GM23338 (cell line): ENCODE measurements at regions not wholly inside any gene's neighbourhood (a gene's known extent, or its start where the extent isn't known, plus 50 kb on each side); places are given as distances from the start of the nearest gene placed in this dataset.

Experiments
- ATAC-seq: fragments of 200-7000 bp; cut with Tn5 transposase; 3 replicates; pipeline ENCODE4 v1.9.1; 2020
- DNase-seq: peaks from one replicate; pipeline ENCODE4 v3.0.0-alpha.2; 2015; ENCODE audit warnings: low spot score
- H2AFZ ChIP-seq: fragments of 200-600 bp; sonication (generic); 2 replicates; pipeline ENCODE4 v1.8.0; 2016; ENCODE audit warnings: antibody characterized with exemption, mild to moderate bottlenecking, moderate library complexity
- H3F3A ChIP-seq: fragments of 200-600 bp; sonication (generic); replicated peaks from 2 replicates; pipeline ENCODE4 v1.8.0; 2017; ENCODE audit warnings: antibody characterized with exemption, mixed run types, low read depth
- H3K27ac ChIP-seq: fragments of 200-600 bp; sonication (generic); 2 replicates; pipeline ENCODE4 v1.6.1; 2016; ENCODE audit warnings: low read depth
- H3K27me3 ChIP-seq: fragments of 200-600 bp; sonication (generic); 2 replicates; pipeline ENCODE4 v1.8.0; 2016; ENCODE audit warnings: mild to moderate bottlenecking, mixed run types, moderate library complexity; ENCODE audit not compliant: insufficient read depth
- H3K36me3 ChIP-seq: fragments of 200-600 bp; sonication (generic); 2 replicates; pipeline ENCODE4 v1.8.0; 2016; ENCODE audit warnings: mild to moderate bottlenecking; ENCODE audit not compliant: insufficient read depth
- H3K4me1 ChIP-seq: fragments of 200-600 bp; sonication (generic); 2 replicates; pipeline ENCODE4 v1.8.0; 2016; ENCODE audit warnings: mild to moderate bottlenecking, moderate library complexity; ENCODE audit not compliant: insufficient read depth
- H3K4me2 ChIP-seq: fragments of 200-600 bp; sonication (generic); 2 replicates; pipeline ENCODE4 v1.7.1; 2017; ENCODE audit warnings: mixed run types
- H3K4me3 ChIP-seq: fragments of 200-600 bp; sonication (generic); 2 replicates; pipeline ENCODE4 v1.6.1; 2016; ENCODE audit warnings: mixed run types
- H3K79me2 ChIP-seq: fragments of 200-600 bp; sonication (generic); replicated peaks from 2 replicates; pipeline ENCODE4 v1.8.0; 2017; ENCODE audit warnings: mild to moderate bottlenecking; ENCODE audit not compliant: insufficient read depth
- H3K9me2 ChIP-seq: fragments of 200-600 bp; sonication (generic); 2 replicates; pipeline ENCODE4 v1.8.0; 2017; ENCODE audit not compliant: insufficient read depth
- H4K20me1 ChIP-seq: fragments of 200-600 bp; sonication (generic); replicated peaks from 2 replicates; pipeline ENCODE4 v1.8.0; 2017; ENCODE audit warnings: mild to moderate bottlenecking; ENCODE audit not compliant: insufficient read depth
- H3K27ac Mint-ChIP-seq: 2 replicates; pipeline ENCODE4 v1.8.0; 2020; ENCODE audit warnings: inconsistent platforms, mild to moderate bottlenecking, moderate library complexity, mixed read lengths
- H3K27me3 Mint-ChIP-seq: 3 replicates; pipeline ENCODE4 v1.8.0; 2022; ENCODE audit warnings: low read depth, mild to moderate bottlenecking, moderate library complexity, mixed read lengths, inconsistent platforms; ENCODE audit not compliant: insufficient read depth, poor library complexity
- H3K36me3 Mint-ChIP-seq: 3 replicates; pipeline ENCODE4 v1.8.0; 2021; ENCODE audit warnings: low read depth, mild to moderate bottlenecking, inconsistent platforms, moderate library complexity, mixed read lengths
- H3K4me1 Mint-ChIP-seq: 3 replicates; pipeline ENCODE4 v1.8.0; 2020; ENCODE audit warnings: mild to moderate bottlenecking, inconsistent platforms, mixed read lengths
- H3K4me3 Mint-ChIP-seq: 3 replicates; pipeline ENCODE4 v1.8.0; 2021; ENCODE audit warnings: moderate library complexity, mild to moderate bottlenecking, inconsistent platforms, mixed read lengths
- H3K9me3 Mint-ChIP-seq: 3 replicates; pipeline ENCODE4 v1.8.0; 2020; ENCODE audit warnings: moderate library complexity, mild to moderate bottlenecking, inconsistent platforms, mixed read lengths
- JUNB ChIP-seq: IDR thresholded peaks from one replicate; pipeline ENCODE4 v1.6.1; 2016; ENCODE audit warnings: antibody characterized with exemption; ENCODE audit not compliant: unreplicated experiment
- NANOG ChIP-seq: IDR thresholded peaks from 2 replicates; pipeline ENCODE4 v1.6.1; 2016; ENCODE audit warnings: antibody characterized with exemption, borderline replicate concordance
- STAT1 ChIP-seq: IDR thresholded peaks from one replicate; pipeline ENCODE4 v1.6.1; 2016; ENCODE audit warnings: antibody characterized with exemption; ENCODE audit not compliant: unreplicated experiment
- ZNF331 ChIP-seq: fragments of 250-450 bp; sonication (Bioruptor Pico); IDR thresholded peaks from 2 replicates; pipeline ENCODE4 v1.5.0; 2020; ENCODE audit warnings: low read depth, mild to moderate bottlenecking, moderate library complexity
- ZNF462 ChIP-seq: fragments of 250-450 bp; sonication (Bioruptor Pico); IDR thresholded peaks from 2 replicates; pipeline ENCODE4 v1.5.0; 2020; ENCODE audit warnings: mild to moderate bottlenecking, moderate library complexity
- TF ChIP-seq, protein P1 (sequence below), 2 experiments: fragments of 200-600 bp in 1 of 2; sonication (generic) in 1 of 2; conservative IDR thresholded peaks; 2 replicates each; pipeline versions ENCODE4 v1.5.1 to v1.6.1; 2016 to 2017; ENCODE audit warnings: antibody characterized with exemption in 2 of 2, low read depth in 2 of 2, mild to moderate bottlenecking in 2 of 2, moderate library complexity in 1 of 2

GRCh38 chr4:125642645-125643044, 327.9 kb downstream of the FAT4 start:
- H3K4me1 ChIP-seq: peaks cover 41% of the 10 kb centered on the region
- peaks cover 6% of the 10 kb centered on the region; the same call in 1 of the 2 replicates for H3K9me2 ChIP-seq
- H3K27me3 ChIP-seq: no peaks in the 10 kb centered on the region
- DNase-seq: peak; percentile 13
- Mint-ChIP-seq H3K4me1 (peaks cover 49% of the 10 kb centered on the region), H3K27ac (peak overlapping the region; percentile 89; the same call in 1 of the 2 replicates), H3K27me3 (peaks cover 2% of the 10 kb centered on the region), H3K9me3 (peaks cover 9% of the 10 kb centered on the region), H3K36me3 (peaks cover 15% of the 10 kb centered on the region), H3K4me3 (peak overlapping the region; percentile 16)
- 0 out of 2 replicates have a peak overlapping the region, but pooled peaks have one; percentile 12 for H3K4me3 ChIP-seq
- no peaks in the 10 kb centered on the region for H3K79me2 ChIP-seq
- no peak overlapping the region for H2AFZ ChIP-seq
- ATAC-seq: no peak
- TF ChIP-seq ZNF462: no peak
- TF ChIP-seq NANOG: peak; percentile 85
- TF ChIP-seq, protein P1, sequence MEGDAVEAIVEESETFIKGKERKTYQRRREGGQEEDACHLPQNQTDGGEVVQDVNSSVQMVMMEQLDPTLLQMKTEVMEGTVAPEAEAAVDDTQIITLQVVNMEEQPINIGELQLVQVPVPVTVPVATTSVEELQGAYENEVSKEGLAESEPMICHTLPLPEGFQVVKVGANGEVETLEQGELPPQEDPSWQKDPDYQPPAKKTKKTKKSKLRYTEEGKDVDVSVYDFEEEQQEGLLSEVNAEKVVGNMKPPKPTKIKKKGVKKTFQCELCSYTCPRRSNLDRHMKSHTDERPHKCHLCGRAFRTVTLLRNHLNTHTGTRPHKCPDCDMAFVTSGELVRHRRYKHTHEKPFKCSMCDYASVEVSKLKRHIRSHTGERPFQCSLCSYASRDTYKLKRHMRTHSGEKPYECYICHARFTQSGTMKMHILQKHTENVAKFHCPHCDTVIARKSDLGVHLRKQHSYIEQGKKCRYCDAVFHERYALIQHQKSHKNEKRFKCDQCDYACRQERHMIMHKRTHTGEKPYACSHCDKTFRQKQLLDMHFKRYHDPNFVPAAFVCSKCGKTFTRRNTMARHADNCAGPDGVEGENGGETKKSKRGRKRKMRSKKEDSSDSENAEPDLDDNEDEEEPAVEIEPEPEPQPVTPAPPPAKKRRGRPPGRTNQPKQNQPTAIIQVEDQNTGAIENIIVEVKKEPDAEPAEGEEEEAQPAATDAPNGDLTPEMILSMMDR (conservative IDR thresholded peaks at IDR 0.05; ENCODE audit: low read depth in 2 of 2): no peak
- no peaks in the 10 kb centered on the region for H4K20me1 ChIP-seq
- no peaks in the 10 kb centered on the region for H3K36me3 ChIP-seq
- 0 out of 2 replicates have a peak, but pooled peaks cover 5% of the 10 kb centered on the region for H3F3A ChIP-seq
- H3K4me2 ChIP-seq: peak overlapping the region; percentile 28; the same call in 1 of the 2 replicates
- H3K27ac ChIP-seq: no peak overlapping the region

DNA sequence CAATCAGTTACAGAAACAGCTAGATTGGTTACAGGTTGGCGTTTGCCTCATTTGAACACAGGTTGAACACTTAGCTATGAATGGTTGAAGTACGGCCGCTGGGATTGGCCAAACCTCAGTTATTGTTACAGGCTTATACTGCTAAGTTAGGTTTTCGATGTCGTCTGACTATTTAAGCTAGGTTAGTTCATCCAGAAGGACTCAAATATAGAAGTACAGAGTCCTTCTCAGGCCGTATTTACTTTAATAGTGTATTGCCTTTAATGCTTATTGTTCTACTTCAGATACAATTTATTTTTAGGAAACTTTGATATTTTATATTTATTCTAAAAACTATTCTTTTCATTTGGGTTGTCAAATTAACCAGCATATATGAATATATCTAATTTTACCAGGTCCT, 334.7 kb downstream of the FAT4 start:
- no peak for ATAC-seq
- Histone ChIP-seq H3K27ac (no peak overlapping the region), H3K27me3 (no peaks in the 10 kb centered on the region), H3K79me2 (no peaks in the 10 kb centered on the region), H3K9me2 (no peaks in the 10 kb centered on the region), H3K4me3 (no peak overlapping the region), H3K36me3 (no peaks in the 10 kb centered on the region), H2AFZ (peak overlapping the region; percentile 78; the same call in 1 of the 2 replicates), H4K20me1 (no peaks in the 10 kb centered on the region), H3K4me2 (no peak overlapping the region), H3K4me1 (no peaks in the 10 kb centered on the region), H3F3A (no peaks in the 10 kb centered on the region)
- DNase-seq: no peak
- Mint-ChIP-seq H3K9me3 (peaks cover 8% of the 10 kb centered on the region), H3K36me3 (peaks cover 12% of the 10 kb centered on the region), H3K27ac (no peak overlapping the region), H3K27me3 (no peaks in the 10 kb centered on the region), H3K4me1 (no peaks in the 10 kb centered on the region), H3K4me3 (no peak overlapping the region)
- TF ChIP-seq STAT1: no peak
- TF ChIP-seq ZNF331: no peak
- TF ChIP-seq JUNB: no peak
